GM08714 (cell line): ENCODE measurements at regions not wholly inside any gene's neighbourhood (a gene's known extent, or its start where the extent isn't known, plus 50 kb on each side); places are given as distances from the start of the nearest gene placed in this dataset.

Experiments
- H3K4me3 ChIP-seq: fragments of 200-500 bp; sonication (Bioruptor generic); 2 replicates; pipeline ENCODE4 v1.5.1; 2014; ENCODE audit warnings: mild to moderate bottlenecking, low read length, inconsistent platforms
- ZNF274 ChIP-seq: IDR thresholded peaks from 2 replicates; pipeline ENCODE4 v1.6.1; 2012; ENCODE audit warnings: mild to moderate bottlenecking, low read depth, low read length

- TF ChIP-seq ZNF274 = no peak
- H3K4me3 ChIP-seq = no peak overlapping the region
Observed at GRCh38 chr18:56036741-56037140, 448.7 kb upstream of the TCF4 start.

DNA sequence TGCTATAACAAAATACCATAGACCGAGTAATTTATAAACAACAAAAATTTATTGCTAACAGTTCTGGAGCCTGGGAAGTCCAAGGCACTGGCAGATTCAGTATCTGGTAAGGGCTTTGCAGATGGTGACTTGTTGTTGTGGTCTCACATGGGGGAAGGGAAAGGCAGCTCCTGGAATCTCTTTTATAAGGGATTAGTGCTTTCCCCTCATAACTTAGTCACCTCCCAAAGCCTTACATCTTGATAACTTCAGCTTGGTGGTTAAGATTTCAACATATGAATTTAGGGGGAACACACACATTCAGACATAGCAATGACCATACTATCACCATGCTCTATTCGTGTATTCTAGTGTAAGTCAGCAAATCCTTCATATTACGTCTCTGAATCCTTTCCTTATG is 447.6 kb upstream of the TCF4 start:
- no peak overlapping the region for H3K4me3 ChIP-seq
- no peak for TF ChIP-seq ZNF274

DNA sequence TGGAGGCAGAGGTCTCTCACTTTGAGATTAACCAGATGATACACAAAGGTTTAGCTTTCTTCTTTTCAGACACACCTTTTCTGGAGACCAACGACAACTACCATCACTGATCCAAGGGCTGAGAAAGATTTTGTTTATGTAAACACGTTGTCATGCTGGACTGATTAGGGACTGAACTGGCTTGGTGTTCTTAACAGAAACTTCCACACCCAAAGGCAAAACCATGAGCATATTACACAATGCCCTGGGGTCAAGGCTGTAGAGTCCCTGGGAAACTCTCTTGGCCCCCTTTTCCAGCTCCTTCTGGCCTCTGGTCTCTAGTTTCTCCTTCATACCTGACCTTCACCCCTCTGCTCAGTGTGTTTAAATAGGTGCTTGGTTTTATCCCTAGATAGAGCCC is 447.0 kb upstream of the TCF4 start:
- TF ChIP-seq ZNF274 = no peak
- H3K4me3 ChIP-seq = no peak overlapping the region

DNA sequence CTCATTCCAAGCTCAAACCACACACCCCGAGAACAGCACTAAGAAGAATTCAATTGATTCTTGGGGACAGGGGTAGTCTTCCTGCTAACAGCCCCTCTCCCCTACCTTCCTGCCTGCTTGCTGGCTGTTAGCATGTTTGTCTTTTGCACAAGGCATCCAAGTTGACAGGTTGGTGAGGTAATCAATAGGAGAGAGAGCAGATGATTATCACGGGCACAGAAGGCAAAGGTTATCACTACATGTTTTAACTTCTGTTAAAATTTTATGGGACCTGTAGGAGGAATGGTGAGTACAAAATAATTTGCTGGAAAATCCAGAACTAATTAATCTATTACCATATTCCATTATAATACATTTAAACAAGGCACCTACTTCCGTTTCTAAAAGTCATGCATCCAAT is 442.1 kb upstream of the TCF4 start:
- no peak overlapping the region for H3K4me3 ChIP-seq
- TF ChIP-seq ZNF274 = no peak

GRCh38 chr18:56028514-56028913 is 440.5 kb upstream of the TCF4 start:
- TF ChIP-seq ZNF274 = no peak

DNA sequence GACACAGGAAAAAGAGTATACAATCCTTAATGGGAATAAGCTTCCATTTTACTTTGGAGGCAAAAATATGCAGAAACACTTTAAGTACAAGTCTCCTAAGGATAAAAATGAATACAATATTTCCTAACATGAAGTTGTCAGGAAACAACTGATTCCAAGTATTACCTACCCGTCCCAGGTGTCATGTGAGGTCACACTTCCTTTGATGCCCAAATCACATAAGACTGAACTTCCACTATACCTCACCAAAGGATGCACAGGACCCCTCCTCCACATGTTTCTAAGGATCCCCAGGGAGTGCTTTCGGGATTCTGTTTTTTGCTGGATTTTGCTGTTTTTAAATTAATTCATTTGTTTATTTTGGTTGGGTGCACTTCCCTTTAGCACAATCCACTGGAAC is 438.5 kb upstream of the TCF4 start:
- H3K4me3 ChIP-seq = no peak overlapping the region
- no peak for TF ChIP-seq ZNF274

More at GRCh38 chr18:56028514-56028913, 440.5 kb upstream of the TCF4 start:
- H3K4me3 ChIP-seq = no peak overlapping the region

- TF ChIP-seq ZNF274 = no peak
- no peak overlapping the region for H3K4me3 ChIP-seq
Observed at GRCh38 chr18:56021809-56022195, 433.8 kb upstream of the TCF4 start.

DNA sequence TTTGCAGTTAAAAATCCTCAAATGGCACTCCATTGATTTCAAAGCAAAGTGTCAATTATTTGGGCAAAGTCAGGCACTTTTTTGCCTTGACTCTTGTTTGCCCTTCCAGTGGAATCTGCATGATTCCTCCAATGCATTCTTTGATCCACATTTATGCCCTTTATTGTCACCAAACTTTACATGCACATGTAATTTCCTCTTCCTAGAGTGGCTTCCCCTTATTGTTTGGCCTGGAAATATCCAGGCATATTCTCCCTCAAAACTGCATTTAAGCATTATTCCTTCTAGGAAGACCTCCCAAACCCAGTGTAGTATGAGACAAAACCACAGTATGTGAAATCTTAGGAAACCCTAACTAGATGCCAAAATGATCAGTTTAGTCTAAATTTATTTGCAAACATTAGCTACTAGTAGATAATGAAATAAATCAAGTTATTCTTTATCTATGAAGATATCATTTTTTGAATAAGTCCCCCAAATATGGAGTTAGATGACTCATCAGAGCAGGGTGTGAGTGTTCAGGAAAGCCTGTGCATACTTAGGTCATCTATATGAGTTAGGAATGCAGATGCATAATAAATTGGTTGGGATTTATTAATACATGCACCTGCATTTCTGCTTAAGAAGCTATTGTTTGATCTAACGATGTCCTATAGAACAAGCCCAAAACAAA is 433.3 kb upstream of the TCF4 start:
- no peak for TF ChIP-seq ZNF274
- H3K4me3 ChIP-seq = no peak overlapping the region

DNA sequence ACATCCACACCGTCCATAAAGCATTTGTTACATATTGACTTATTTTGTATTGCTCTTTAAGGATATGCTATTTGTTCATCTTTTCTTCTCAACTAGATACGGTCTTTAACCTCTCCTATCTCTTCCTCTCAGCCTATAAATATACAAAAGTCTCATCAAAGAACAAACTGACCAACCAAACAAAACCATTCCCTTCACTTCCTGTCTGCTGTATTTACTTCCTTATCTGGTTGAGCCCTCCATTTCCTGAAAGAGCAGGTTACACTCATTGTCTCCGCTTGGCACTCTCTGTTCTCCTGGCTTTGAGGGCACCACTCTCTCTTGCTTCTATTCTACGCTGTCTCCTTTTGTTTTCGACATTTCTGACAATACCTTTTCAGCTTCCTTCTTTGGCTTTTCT is 431.9 kb upstream of the TCF4 start:
- TF ChIP-seq ZNF274 = no peak
- H3K4me3 ChIP-seq = no peak overlapping the region

DNA sequence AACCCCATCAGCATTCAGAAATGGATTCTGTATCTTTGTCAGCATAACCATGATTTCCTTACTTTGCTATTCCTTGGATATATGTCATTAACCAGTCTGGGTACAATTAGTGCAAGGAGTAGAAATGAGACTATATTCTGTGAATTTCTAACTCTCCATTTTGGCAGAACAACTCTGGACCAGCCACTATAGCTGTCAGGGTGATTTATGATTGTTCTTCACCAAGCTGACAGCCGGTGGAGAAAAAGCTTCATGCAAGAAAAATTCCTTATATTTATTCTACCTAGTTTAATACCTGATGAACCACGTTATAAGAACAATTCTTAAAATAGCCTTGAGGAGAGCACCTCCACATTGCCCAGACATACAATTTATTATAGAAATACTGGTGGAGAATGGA is 431.2 kb upstream of the TCF4 start:
- H3K4me3 ChIP-seq = no peak overlapping the region
- TF ChIP-seq ZNF274 = no peak

- no peak overlapping the region for H3K4me3 ChIP-seq
- TF ChIP-seq ZNF274 = no peak
Observed at GRCh38 chr18:56009411-56009810, 421.4 kb upstream of the TCF4 start.

GRCh38 chr18:56003720-56004088 is 415.7 kb upstream of the TCF4 start:
- H3K4me3 ChIP-seq = no peak overlapping the region
- TF ChIP-seq ZNF274 = no peak

DNA sequence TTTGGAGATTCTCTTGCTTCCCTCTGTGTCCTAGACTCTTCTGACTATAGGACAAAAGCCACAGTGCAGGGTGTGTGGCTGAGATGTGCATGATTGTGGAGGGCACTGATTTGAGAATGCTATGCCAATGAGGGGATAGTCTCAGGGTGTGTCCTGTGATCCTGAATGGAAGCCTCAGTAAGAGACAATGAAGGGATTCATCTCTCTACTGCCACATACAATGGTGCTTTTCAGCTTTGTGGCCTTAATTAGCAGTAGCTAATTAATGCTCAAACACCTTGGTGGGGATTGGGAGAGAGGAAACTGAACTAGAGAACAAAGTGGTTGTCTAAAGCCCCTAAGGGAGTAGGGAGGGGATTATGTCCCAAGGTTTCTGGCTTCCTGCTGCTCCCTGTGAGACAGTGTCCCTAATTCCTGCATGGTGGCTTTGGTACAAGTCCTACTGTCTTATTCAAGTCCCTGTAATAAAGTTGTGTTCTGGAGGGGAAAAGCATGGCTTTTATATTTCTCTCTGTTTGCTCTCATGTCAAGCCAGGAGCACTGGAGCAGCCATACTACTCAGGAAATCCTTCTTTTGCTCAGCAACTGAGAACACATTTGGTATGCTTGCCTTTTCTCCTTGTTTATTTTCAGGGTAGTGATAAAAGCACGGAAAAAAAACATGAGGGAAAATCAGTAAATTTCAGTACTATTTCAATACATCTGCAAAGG is 415.2 kb upstream of the TCF4 start:
- no peak for TF ChIP-seq ZNF274

DNA sequence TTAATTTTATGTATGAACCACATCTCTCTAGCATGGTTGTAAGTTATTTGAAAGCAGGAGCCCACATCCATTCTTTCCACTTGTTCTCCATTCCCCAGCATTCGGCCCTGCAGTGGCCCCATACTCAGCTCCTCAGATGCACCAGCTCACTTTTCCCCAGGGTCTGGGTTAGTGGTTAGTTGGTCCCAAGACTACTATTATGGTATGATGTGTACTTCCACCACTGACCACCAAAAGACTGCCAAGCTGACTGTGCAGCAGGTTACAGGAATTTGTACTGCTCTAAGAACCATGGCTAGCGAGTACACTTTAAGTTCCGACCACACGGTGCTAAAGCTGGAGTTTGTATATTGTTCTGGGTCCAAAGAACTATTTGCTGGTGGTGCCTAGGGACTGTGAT is 413.6 kb upstream of the TCF4 start:
- no peak overlapping the region for H3K4me3 ChIP-seq
- no peak for TF ChIP-seq ZNF274

More for the DNA sequence above, 415.2 kb upstream of the TCF4 start:
- H3K4me3 ChIP-seq = no peak overlapping the region

DNA sequence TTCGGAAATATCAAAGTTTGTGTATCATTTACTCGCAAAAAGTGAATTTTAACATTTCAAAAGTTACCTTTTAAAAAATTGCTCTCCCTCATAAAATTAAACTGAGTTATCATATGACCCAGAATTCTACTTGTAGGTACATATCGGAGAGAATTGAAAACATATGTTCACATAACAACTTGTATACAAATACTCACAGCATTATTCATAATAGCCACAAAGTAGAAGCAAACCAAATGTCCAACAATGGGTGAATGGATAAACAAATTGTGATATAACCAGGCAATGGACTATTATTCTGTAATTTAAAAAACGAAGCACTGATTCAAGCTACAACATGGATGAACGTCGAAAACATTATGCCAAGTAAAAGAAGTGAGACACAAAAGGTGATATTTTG is 412.0 kb upstream of the TCF4 start:
- TF ChIP-seq ZNF274 = no peak
- no peak overlapping the region for H3K4me3 ChIP-seq

- no peak overlapping the region for H3K4me3 ChIP-seq
- no peak for TF ChIP-seq ZNF274
Observed at GRCh38 chr18:55999641-56000040, 411.6 kb upstream of the TCF4 start.
